GM21526 (cell line): ENCODE measurements at regions not wholly inside any gene's neighbourhood (a gene's known extent, or its start where the extent isn't known, plus 50 kb on each side); places are given as distances from the start of the nearest gene placed in this dataset.
A peak's percentile ranks its signal among the peaks of the same experiment; 100 is the strongest.

Experiments
- ATAC-seq: cut with Tn5 transposase; IDR thresholded peaks from one replicate; pipeline ENCODE4 v1.9.1; 2021; ENCODE audit warnings: moderate library complexity; ENCODE audit not compliant: unreplicated experiment, low FRiP score

- no peak for ATAC-seq
Measured at GRCh38 chr12:97082029-97082428, 175.0 kb downstream of the NEDD1 start.

GRCh38 chr12:97093187-97093683 is 186.2 kb downstream of the NEDD1 start:
- no peak for ATAC-seq

GRCh38 chr12:97097734-97098133 is 190.7 kb downstream of the NEDD1 start:
- ATAC-seq = no peak

GRCh38 chr12:97109441-97109840 is 202.4 kb downstream of the NEDD1 start:
- ATAC-seq = no peak

GRCh38 chr12:97112136-97112535 is 205.1 kb downstream of the NEDD1 start:
- no peak for ATAC-seq

- ATAC-seq = no peak
Measured at GRCh38 chr12:97118796-97119375, 211.8 kb downstream of the NEDD1 start.

GRCh38 chr12:97127061-97127460 is 220.0 kb downstream of the NEDD1 start:
- ATAC-seq = no peak

- no peak for ATAC-seq
Measured at GRCh38 chr12:97131220-97131981, 224.3 kb downstream of the NEDD1 start.

GRCh38 chr12:97132270-97132669 is 225.2 kb downstream of the NEDD1 start:
- ATAC-seq = no peak

- ATAC-seq = no peak
Measured at GRCh38 chr12:97134495-97134894, 227.4 kb downstream of the NEDD1 start.

- ATAC-seq = no peak
Measured at GRCh38 chr12:97140355-97140754, 233.3 kb downstream of the NEDD1 start.

GRCh38 chr12:97142737-97143410 is 235.8 kb downstream of the NEDD1 start:
- ATAC-seq = no peak

- peak; percentile 99 for ATAC-seq
Measured at GRCh38 chr12:97148941-97149559, 242.0 kb downstream of the NEDD1 start.

- no peak for ATAC-seq
Measured at GRCh38 chr12:97151481-97151880, 244.4 kb downstream of the NEDD1 start.

- ATAC-seq = no peak
Measured at GRCh38 chr12:97159377-97159776, 252.3 kb downstream of the NEDD1 start.

GRCh38 chr12:97160277-97160676 is 253.2 kb downstream of the NEDD1 start:
- no peak for ATAC-seq

GRCh38 chr12:97162173-97162572 is 255.1 kb downstream of the NEDD1 start:
- ATAC-seq = no peak

GRCh38 chr12:97164936-97165335 is 257.9 kb downstream of the NEDD1 start:
- no peak for ATAC-seq

- no peak for ATAC-seq
Measured at GRCh38 chr12:97167598-97167997, 260.5 kb downstream of the NEDD1 start.

GRCh38 chr12:97168804-97169203 is 261.7 kb downstream of the NEDD1 start:
- no peak for ATAC-seq

GRCh38 chr12:97169889-97170567 is 263.0 kb downstream of the NEDD1 start:
- no peak for ATAC-seq
